Pancreas (tissue), 10 donors: ENCODE measurements at regions not wholly inside any gene's neighbourhood (a gene's known extent, or its start where the extent isn't known, plus 50 kb on each side); places are given as distances from the start of the nearest gene placed in this dataset.
"Not testable (repeated sequence)": the region's sequence is repeated elsewhere in the genome, so short reads cannot be mapped to it uniquely, and the experiment has no call there.

Source experiments
- ATAC-seq, 4 donors: fragments of 200-7000 bp; cut with Tn5 transposase; one replicate each; pipeline versions ENCODE4 v1.8.0 to v1.9.1; 2020; ENCODE audit warnings: mild to moderate bottlenecking in 4 of 4, moderate library complexity in 4 of 4
- DNase-seq, 6 donors: peaks; one replicate each; pipeline ENCODE4 v3.0.0-alpha.2; 2020
- FAIRE-seq: peaks from 2 replicates; lab custom pipeline; 2012; peaks lifted over from hg19 to GRCh38; lab: Jason Lieb, UNC
- H3K27ac ChIP-seq, 4 donors: fragments of 200-600 bp; sonication (generic); 1 replicate in 3 of 4; 2 replicates in 1 of 4; pipeline versions ENCODE4 v1.5.0 to v1.8.0; 2020
- H3K27me3 ChIP-seq, 4 donors: fragments of 200-600 bp; one replicate each; pipeline ENCODE4 v1.8.0; 2021
- H3K36me3 ChIP-seq, 3 donors: fragments of 200-600 bp; sonication (generic) in 1 of 3; one replicate each; pipeline versions ENCODE4 v1.5.0 to v1.8.0; 2020 to 2021
- H3K4me1 ChIP-seq, 3 donors: fragments of 200-600 bp; one replicate each; pipeline ENCODE4 v1.8.0; 2021
- H3K4me3 ChIP-seq, 4 donors: fragments of 200-600 bp; sonication (generic) in 2 of 4; one replicate each; pipeline versions ENCODE4 v1.5.0 to v1.8.0; 2020 to 2021
- H3K9me3 ChIP-seq, 4 donors: fragments of 200-600 bp; one replicate each; pipeline ENCODE4 v1.8.0; 2021
- WGBS, 2 donors: extraction: QIAGEN DNeasy Blood & Tissue Kit; methylation state at CpG; one replicate each; pipeline ENCODE4 v1.1.7; 2013; 5-methylcytosine and 5-hydroxymethylcytosine counted together
- intact Hi-C, 3 donors: fragments of 100-400 bp; cut with DNase I; formaldehyde crosslinking; loops; one replicate each; pipeline versions ENCODE4 v1.11.1 to v1.14.2; 2022
- TF ChIP-seq, protein P1 (sequence below), 4 donors: fragments of 200-600 bp; sonication (generic) in 3 of 4; IDR thresholded peaks; one replicate each; pipeline versions ENCODE4 v1.5.0 to v1.8.0; 2021; ENCODE audit warnings: antibody characterized with exemption in 4 of 4
- donor health status: healthy with polysubstance abuse.
- donor health status: DM: no; HTN: no; CAD: no; lungs with moderate emphysema.
- donor health status: DM: no; HTN: no; CAD: no.
- donor health status: control.
- donor health status: control.
- donor health status: Bipolar disorder and iron deficiency.
- donor health status: DM: yes; HTN: yes; CAD: no.
- donor health status: DM: no; HTN: no; CAD: no.
- donor health status: DM: no; HTN: no; CAD: no.
- donor health status: DM: yes; HTN: yes; CAD: no.

DNA sequence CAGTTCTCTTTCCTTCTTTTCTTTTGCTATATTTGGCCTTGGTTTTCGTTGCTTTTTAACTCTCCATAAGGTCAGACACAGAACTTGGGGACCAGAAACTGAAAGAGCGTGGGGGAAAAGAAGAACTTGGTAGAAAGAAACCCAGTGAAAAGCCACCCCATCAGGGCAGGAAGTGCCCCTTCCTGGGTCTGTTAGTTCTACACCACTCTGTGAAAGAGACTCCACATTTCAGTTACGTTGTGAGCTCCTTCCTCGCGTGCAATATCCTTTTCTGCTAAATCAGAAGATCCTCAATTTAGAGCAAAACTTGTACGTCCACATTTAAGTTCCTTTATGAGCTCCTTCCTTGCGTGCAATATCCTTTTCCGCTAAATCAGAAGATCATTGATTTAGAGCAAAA is 220.6 kb upstream of the FOXK1 start:
- WGBS, 2 donors: 70 to 82% methylated on average over 8 of the region's 8 CpGs
- no peaks in the 10 kb centered on the region for H3K36me3 ChIP-seq
- H3K4me1 ChIP-seq: no peaks in the 10 kb centered on the region
- H3K4me3 ChIP-seq: no peak overlapping the region
- no peaks in the 10 kb centered on the region for H3K27me3 ChIP-seq
- no peak for DNase-seq
- no peak for FAIRE-seq
- peak in 1 of 4 donors; percentile 20 for ATAC-seq
- intact Hi-C loops: no loop called here
- no peak overlapping the region for H3K27ac ChIP-seq
- TF ChIP-seq, protein P1, sequence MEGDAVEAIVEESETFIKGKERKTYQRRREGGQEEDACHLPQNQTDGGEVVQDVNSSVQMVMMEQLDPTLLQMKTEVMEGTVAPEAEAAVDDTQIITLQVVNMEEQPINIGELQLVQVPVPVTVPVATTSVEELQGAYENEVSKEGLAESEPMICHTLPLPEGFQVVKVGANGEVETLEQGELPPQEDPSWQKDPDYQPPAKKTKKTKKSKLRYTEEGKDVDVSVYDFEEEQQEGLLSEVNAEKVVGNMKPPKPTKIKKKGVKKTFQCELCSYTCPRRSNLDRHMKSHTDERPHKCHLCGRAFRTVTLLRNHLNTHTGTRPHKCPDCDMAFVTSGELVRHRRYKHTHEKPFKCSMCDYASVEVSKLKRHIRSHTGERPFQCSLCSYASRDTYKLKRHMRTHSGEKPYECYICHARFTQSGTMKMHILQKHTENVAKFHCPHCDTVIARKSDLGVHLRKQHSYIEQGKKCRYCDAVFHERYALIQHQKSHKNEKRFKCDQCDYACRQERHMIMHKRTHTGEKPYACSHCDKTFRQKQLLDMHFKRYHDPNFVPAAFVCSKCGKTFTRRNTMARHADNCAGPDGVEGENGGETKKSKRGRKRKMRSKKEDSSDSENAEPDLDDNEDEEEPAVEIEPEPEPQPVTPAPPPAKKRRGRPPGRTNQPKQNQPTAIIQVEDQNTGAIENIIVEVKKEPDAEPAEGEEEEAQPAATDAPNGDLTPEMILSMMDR (IDR thresholded peaks at IDR 0.05): no peak
- no peaks in the 10 kb centered on the region for H3K9me3 ChIP-seq

DNA sequence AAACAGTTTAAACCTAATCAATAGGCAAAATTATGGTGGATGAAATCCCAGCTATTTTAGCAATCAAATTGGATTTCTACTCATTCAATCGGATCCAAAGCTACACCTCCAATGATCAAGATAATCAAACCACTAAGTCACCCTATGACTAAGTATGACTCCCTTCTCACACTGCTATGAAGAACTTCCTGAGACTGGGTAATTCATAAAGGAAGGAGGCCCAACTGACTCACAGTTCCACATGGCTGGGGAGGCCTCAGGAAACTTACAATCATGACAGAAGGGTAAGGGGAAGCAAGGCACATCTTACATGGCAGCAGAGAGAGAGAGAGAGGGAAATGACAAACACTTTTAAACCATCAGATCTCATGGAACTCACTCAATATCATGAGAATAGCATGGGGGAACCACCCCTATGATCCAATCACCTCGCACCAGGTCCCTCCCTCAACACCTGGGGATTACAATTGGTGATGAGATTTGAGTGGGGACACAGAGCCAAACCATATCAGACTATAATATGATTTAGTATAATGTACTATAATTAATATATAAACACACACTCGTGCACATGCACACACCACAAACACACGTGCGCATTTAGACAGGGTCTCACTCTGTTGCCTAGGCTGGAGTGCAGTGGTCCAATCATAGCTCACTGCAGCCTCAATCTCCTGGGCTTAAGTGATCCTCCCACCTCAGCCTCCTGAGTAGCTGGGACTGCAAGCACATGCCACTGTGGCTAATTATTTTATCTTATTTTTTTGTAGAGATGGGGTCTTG is 213.6 kb upstream of the FOXK1 start:
- H3K27me3 ChIP-seq: no peaks in the 10 kb centered on the region
- no peaks in the 10 kb centered on the region for H3K4me1 ChIP-seq
- DNase-seq: no peak
- no peak for FAIRE-seq
- H3K36me3 ChIP-seq: no peaks in the 10 kb centered on the region
- intact Hi-C loops: no loop called here
- TF ChIP-seq, protein P1 (IDR thresholded peaks at IDR 0.05): no peak
- H3K9me3 ChIP-seq: no peaks in the 10 kb centered on the region
- H3K27ac ChIP-seq: no peak overlapping the region
- WGBS, 2 donors: 81 to 86% methylated on average over 5 of the region's 5 CpGs
- H3K4me3 ChIP-seq: no peak overlapping the region
- no peak for ATAC-seq

DNA sequence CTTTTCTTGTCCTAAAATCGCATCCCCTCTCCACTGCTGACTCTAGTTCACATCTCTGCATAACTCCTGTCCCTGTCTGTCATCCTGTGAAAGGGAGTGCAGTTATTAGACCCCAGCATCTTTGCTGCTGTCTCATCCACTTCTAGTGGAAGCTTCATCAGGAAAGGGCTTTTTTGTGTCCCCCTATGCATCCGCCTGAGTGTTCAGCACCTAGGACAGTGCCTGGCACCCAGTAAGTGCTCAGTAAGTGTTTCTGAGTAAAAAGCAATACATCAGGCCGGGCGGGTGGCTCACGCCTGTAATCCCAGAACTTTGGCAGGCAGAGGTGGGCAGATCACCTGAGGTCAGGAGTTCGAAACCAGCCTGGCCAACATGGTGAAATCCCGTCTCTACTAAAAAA is 211.8 kb upstream of the FOXK1 start:
- Histone ChIP-seq H3K27ac (no peak overlapping the region), H3K4me1 (no peaks in the 10 kb centered on the region), H3K4me3 (no peak overlapping the region), H3K9me3 (no peaks in the 10 kb centered on the region), H3K36me3 (no peaks in the 10 kb centered on the region), H3K27me3 (no peaks in the 10 kb centered on the region)
- ATAC-seq (no peak), DNase-seq (no peak), FAIRE-seq (no peak)
- WGBS, 2 donors: 44 to 52% methylated on average over 7 of the region's 7 CpGs
- TF ChIP-seq, protein P1 (IDR thresholded peaks at IDR 0.05): no peak
- intact Hi-C loops: no loop called here

DNA sequence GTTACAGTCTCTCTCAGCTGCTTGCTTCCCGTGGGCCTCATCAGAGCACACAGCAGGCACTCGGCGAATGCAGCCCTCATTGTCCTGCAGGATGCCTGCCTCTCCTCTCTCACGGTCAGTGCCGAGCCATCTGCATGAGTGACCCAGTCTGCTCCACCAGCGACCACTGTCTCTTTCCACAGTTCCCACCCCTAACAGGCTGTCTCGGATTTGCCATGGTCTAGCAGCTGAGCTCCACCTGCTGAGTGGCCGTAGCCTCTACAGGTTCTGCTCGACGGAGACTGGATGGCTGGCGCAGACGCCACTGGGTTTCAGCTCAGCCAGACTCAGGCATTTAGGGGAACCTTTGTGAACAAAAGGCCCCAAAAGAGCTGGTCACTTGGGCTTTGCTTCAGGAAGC is 209.4 kb upstream of the FOXK1 start:
- intact Hi-C loops: no loop called here
- Histone ChIP-seq H3K36me3 (no peaks in the 10 kb centered on the region), H3K4me1 (no peaks in the 10 kb centered on the region), H3K9me3 (no peaks in the 10 kb centered on the region), H3K27ac (no peak overlapping the region), H3K27me3 (no peaks in the 10 kb centered on the region), H3K4me3 (no peak overlapping the region)
- FAIRE-seq (no peak), ATAC-seq (peak in 1 of 4 donors; percentile 56), DNase-seq (no peak)
- TF ChIP-seq, protein P1 (IDR thresholded peaks at IDR 0.05): no peak
- 30 to 39% methylated on average over 12 of the region's 12 CpGs for WGBS, 2 donors

DNA sequence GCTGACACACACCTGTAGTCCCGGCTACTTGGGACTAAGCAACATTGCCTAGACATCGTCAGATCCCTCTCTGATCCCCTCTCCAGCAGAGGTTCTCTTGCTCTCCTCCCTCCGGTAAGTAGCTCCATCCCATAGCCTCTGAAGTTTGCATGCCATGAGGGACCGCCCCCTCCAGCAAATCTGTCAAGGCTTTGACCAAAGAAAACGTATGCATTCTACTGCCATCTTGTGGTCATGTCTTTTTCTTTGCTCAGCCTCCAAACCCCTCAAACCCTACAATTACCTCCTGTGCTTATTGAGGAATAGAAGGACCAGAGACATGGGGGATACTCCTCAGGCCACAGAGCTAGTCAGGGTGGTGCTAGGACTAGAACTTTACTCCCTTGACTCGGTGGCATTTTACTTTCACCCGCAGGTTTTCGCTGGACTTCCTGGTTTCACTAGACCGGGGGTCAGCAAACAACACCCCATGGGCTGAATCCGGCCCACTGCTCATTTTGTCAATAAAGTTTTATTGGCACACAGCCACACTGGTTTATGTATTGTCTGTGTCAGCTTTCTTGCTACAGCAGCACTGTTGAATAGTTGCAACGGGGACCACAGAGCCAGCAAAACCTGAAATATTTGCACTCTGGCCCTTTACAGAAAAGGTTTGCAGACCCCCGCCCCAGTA is 202.6 kb upstream of the FOXK1 start:
- intact Hi-C loops: no loop called here
- TF ChIP-seq, protein P1 (IDR thresholded peaks at IDR 0.05): peak in 2 of 4 donors; percentile 12 to 35
- FAIRE-seq: no peak

DNA sequence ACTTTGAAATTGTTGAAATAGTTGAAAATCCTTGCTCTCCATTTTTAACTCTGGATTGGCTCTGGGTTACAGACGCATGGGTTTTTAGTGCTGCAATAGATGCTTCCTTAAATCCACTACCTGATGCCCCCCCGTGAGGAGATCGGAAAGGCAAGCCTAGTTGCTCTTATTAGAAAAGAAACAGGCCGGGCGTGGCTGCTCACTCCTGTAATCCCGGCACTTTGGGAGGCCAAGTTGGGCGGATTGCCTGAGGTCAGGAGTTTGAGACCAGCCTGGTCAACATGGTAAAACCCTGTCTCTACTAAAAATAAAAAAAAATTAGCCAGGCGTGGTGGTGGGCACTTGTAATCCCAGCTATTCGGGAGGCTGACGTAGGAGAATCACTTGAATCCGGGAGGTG is 202.0 kb upstream of the FOXK1 start:
- 86% methylated on average over 11 of the region's 11 CpGs for WGBS, 2 donors
- not testable (repeated sequence) for DNase-seq

More for the DNA sequence above, 202.6 kb upstream of the FOXK1 start:
- Histone ChIP-seq H3K4me1 (no peaks in the 10 kb centered on the region), H3K36me3 (no peaks in the 10 kb centered on the region), H3K9me3 (no peaks in the 10 kb centered on the region), H3K27ac (no peak overlapping the region), H3K4me3 (no peak overlapping the region), H3K27me3 (no peaks in the 10 kb centered on the region)
- ATAC-seq (peak in 3 of 4 donors; percentile 71 to 78 (median 76)), DNase-seq (peak in 2 of 6 donors; percentile 6 to 21)
- 49 to 59% methylated on average over 12 of the region's 12 CpGs for WGBS, 2 donors

More for the DNA sequence above, 202.0 kb upstream of the FOXK1 start:
- H3K4me1 ChIP-seq, intact Hi-C loops, H3K9me3 ChIP-seq, H3K4me3 ChIP-seq, FAIRE-seq, H3K27me3 ChIP-seq, ATAC-seq, H3K36me3 ChIP-seq, H3K27ac ChIP-seq: not testable (repeated sequence)
